Keratinocyte (primary cell): ENCODE measurements at regions not wholly inside any gene's neighbourhood (a gene's known extent, or its start where the extent isn't known, plus 50 kb on each side); places are given as distances from the start of the nearest gene placed in this dataset.

Experiments used
- DNase-seq: peaks from one replicate; pipeline ENCODE4 v3.0.0-alpha.2; 2011; ENCODE audit warnings: low read depth, missing footprints, low spot score
- FAIRE-seq: peaks from 2 replicates; lab custom pipeline; 2011; peaks lifted over from hg19 to GRCh38; lab: Jason Lieb, UNC
- H2AFZ ChIP-seq: 2 replicates; pipeline ENCODE4 v1.6.0; 2012; ENCODE audit warnings: low read length, control low read depth, inconsistent platforms; ENCODE audit not compliant: control insufficient read depth
- H3K27ac ChIP-seq: 2 replicates; pipeline ENCODE4 v1.5.1; 2011; ENCODE audit warnings: low read length; ENCODE audit not compliant: control insufficient read depth, insufficient read depth
- H3K27me3 ChIP-seq: 3 replicates; pipeline ENCODE4 v1.6.0; 2011; ENCODE audit warnings: low read length; ENCODE audit not compliant: control insufficient read depth, insufficient read depth; ENCODE audit errors: extremely low read depth
- H3K36me3 ChIP-seq, 2 experiments: 2 replicates in 1 of 2; 3 replicates in 1 of 2; pipeline ENCODE4 v1.5.1; 2011; ENCODE audit warnings: low read length in 2 of 2, mild to moderate bottlenecking in 1 of 2; ENCODE audit not compliant: control insufficient read depth in 2 of 2, insufficient read depth in 2 of 2; ENCODE audit errors: extremely low read depth in 1 of 2
- H3K4me1 ChIP-seq: 3 replicates; pipeline ENCODE4 v1.5.1; 2011; ENCODE audit warnings: low read length; ENCODE audit not compliant: control insufficient read depth, insufficient read depth; ENCODE audit errors: extremely low read depth
- H3K4me2 ChIP-seq: 3 replicates; pipeline ENCODE4 v1.6.0; 2011; ENCODE audit warnings: low read depth, low read length; ENCODE audit not compliant: control insufficient read depth, insufficient read depth; ENCODE audit errors: extremely low read depth
- H3K4me3 ChIP-seq, 3 experiments: fragments of 200-600 bp in 1 of 3; sonication (generic) in 1 of 3; 2 replicates in 2 of 3; 3 replicates in 1 of 3; pipeline ENCODE4 v1.5.1; 2011 to 2016; ENCODE audit warnings: low read length in 3 of 3, mild to moderate bottlenecking in 3 of 3, control low read depth in 2 of 3, inconsistent platforms in 1 of 3, low read depth in 1 of 3, mixed read lengths in 1 of 3, mixed run types in 1 of 3, moderate library complexity in 1 of 3; ENCODE audit not compliant: control insufficient read depth in 2 of 3, insufficient read depth in 2 of 3; ENCODE audit errors: extremely low read depth in 1 of 3
- H3K79me2 ChIP-seq: 2 replicates; pipeline ENCODE4 v1.6.0; 2012; ENCODE audit warnings: low read length; ENCODE audit not compliant: control insufficient read depth, insufficient read depth
- H3K9ac ChIP-seq: 3 replicates; pipeline ENCODE4 v1.6.0; 2011; ENCODE audit warnings: low read length; ENCODE audit not compliant: control insufficient read depth, insufficient read depth; ENCODE audit errors: extremely low read depth
- H3K9me1 ChIP-seq: 3 replicates; pipeline ENCODE4 v1.6.0; 2011; ENCODE audit warnings: low read length; ENCODE audit not compliant: control insufficient read depth, insufficient read depth; ENCODE audit errors: extremely low read depth
- H3K9me3 ChIP-seq: 2 replicates; pipeline ENCODE4 v1.5.1; 2012; ENCODE audit warnings: low read depth, low read length; ENCODE audit not compliant: control insufficient read depth
- H4K20me1 ChIP-seq: 3 replicates; pipeline ENCODE4 v1.6.0; 2011; ENCODE audit warnings: low read length; ENCODE audit not compliant: control insufficient read depth, insufficient read depth; ENCODE audit errors: extremely low read depth
- CTCF ChIP-seq, 3 experiments: IDR thresholded peaks in 1 of 3; conservative IDR thresholded peaks in 1 of 3; optimal IDR thresholded peaks in 1 of 3; 2 replicates in 2 of 3; 3 replicates in 1 of 3; pipeline versions ENCODE3 to v1.5.1; 2011; ENCODE audit warnings: low read length in 3 of 3, mild to moderate bottlenecking in 3 of 3, moderate library complexity in 2 of 3, control low read depth in 1 of 3, inconsistent platforms in 1 of 3; ENCODE audit not compliant: insufficient read depth in 2 of 3; ENCODE audit errors: extremely low read depth in 1 of 3
- EZH2 ChIP-seq: IDR thresholded peaks from one replicate; pipeline ENCODE4 v1.6.1; 2012; ENCODE audit warnings: inconsistent platforms, mild to moderate bottlenecking, low read length, moderate library complexity
- dilution Hi-C: fragments of 300-500 bp; cut with MboI; formaldehyde crosslinking; loops from one replicate; pipeline ENCODE4 v1.7.0; 2020; ENCODE audit warnings: low sequenced_read_pairs; ENCODE audit not compliant: extremely low pct_ligation_motif_present

- Histone ChIP-seq H3K4me1 (no peaks in the 10 kb centered on the region), H3K9ac (no peak overlapping the region), H4K20me1 (no peaks in the 10 kb centered on the region), H3K27ac (no peak overlapping the region), H3K36me3 (no peaks in the 10 kb centered on the region), H3K9me1 (no peaks in the 10 kb centered on the region), H3K4me2 (no peak overlapping the region), H3K4me3 (no peak overlapping the region), H3K27me3 (no peaks in the 10 kb centered on the region), H3K9me3 (no peaks in the 10 kb centered on the region), H3K79me2 (no peaks in the 10 kb centered on the region), H2AFZ (no peak overlapping the region)
- DNase-seq (no peak), FAIRE-seq (no peak)
- dilution Hi-C loops, result no loop called here
- TF ChIP-seq CTCF (optimal IDR thresholded peaks at IDR 0.05 in 1 of 3, IDR thresholded peaks at IDR 0.05 in 1 of 3, conservative IDR thresholded peaks at IDR 0.05 in 1 of 3; ENCODE audit: extremely low read depth in 1 of 3, insufficient read depth in 2 of 3, low read length in 3 of 3) (no peak), EZH2 (no peak)
These were observed 454.3 kb downstream of the HAPSTR1 start for GRCh38 chr16:9545522-9546437.

DNA sequence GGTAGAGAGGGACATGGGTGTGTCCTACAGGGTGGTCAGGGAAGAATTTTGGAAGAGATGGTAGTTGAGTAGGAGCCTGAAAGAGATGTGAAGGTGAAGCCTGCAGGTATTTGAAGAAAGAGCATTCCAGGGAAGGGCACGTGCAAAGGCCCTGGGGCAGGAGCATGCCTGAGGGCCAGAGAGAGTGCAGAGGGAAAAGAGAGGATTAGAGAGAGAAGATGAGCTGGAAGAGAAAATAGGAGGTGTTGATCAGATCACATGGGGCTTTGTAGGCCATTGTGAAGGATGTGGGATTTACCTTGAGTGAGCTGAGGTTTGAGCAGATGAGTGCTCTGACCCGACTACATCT is 455.0 kb downstream of the HAPSTR1 start:
- Histone ChIP-seq H3K4me1 (no peaks in the 10 kb centered on the region), H3K9ac (no peak overlapping the region), H3K9me3 (no peaks in the 10 kb centered on the region), H3K4me2 (no peak overlapping the region), H3K9me1 (no peaks in the 10 kb centered on the region), H2AFZ (no peak overlapping the region), H3K27me3 (no peaks in the 10 kb centered on the region), H3K27ac (no peak overlapping the region), H3K79me2 (no peaks in the 10 kb centered on the region), H4K20me1 (no peaks in the 10 kb centered on the region), H3K4me3 (no peak overlapping the region), H3K36me3 (no peaks in the 10 kb centered on the region)
- TF ChIP-seq CTCF (optimal IDR thresholded peaks at IDR 0.05 in 1 of 3, IDR thresholded peaks at IDR 0.05 in 1 of 3, conservative IDR thresholded peaks at IDR 0.05 in 1 of 3; ENCODE audit: extremely low read depth in 1 of 3, insufficient read depth in 2 of 3, low read length in 3 of 3) (no peak), EZH2 (no peak)
- DNase-seq, result no peak
- dilution Hi-C loops, result no loop called here
- no peak for FAIRE-seq
